NCI-H2227 (cell line): ENCODE measurements at regions not wholly inside any gene's neighbourhood (a gene's known extent, or its start where the extent isn't known, plus 50 kb on each side); places are given as distances from the start of the nearest gene placed in this dataset.

Experiments
- DNase-seq: peaks from one replicate; lab custom pipeline; 2025; ENCODE audit not compliant: unreplicated experiment; lab: John Stamatoyannopoulos, UW

- no peak for DNase-seq
Measured at GRCh38 chr12:90172524-90172923, 463.9 kb upstream of the ATP2B1 start.

- DNase-seq = no peak
Measured at GRCh38 chr12:90170740-90171139, 462.1 kb upstream of the ATP2B1 start.

GRCh38 chr12:90167518-90168208, 459.0 kb upstream of the ATP2B1 start:
- no peak for DNase-seq

- DNase-seq = no peak
Measured at GRCh38 chr12:90166671-90167070, 458.0 kb upstream of the ATP2B1 start.

GRCh38 chr12:90166012-90166411, 457.4 kb upstream of the ATP2B1 start:
- no peak for DNase-seq

GRCh38 chr12:90163975-90164374, 455.3 kb upstream of the ATP2B1 start:
- no peak for DNase-seq

- DNase-seq = no peak
Measured at GRCh38 chr12:90153827-90154226, 445.2 kb upstream of the ATP2B1 start.

- DNase-seq = no peak
Measured at GRCh38 chr12:90152897-90153624, 444.4 kb upstream of the ATP2B1 start.

GRCh38 chr12:90151491-90152015, 442.9 kb upstream of the ATP2B1 start:
- DNase-seq = no peak

- no peak for DNase-seq
Measured at GRCh38 chr12:90149453-90149852, 440.8 kb upstream of the ATP2B1 start.

GRCh38 chr12:90129366-90130030, 420.9 kb upstream of the ATP2B1 start:
- no peak for DNase-seq

- DNase-seq = no peak
Measured at GRCh38 chr12:90128526-90128925, 419.9 kb upstream of the ATP2B1 start.

GRCh38 chr12:90126125-90126524, 417.5 kb upstream of the ATP2B1 start:
- no peak for DNase-seq

- no peak for DNase-seq
Measured at GRCh38 chr12:90124914-90125313, 416.3 kb upstream of the ATP2B1 start.

- no peak for DNase-seq
Measured at GRCh38 chr12:90124289-90124688, 415.7 kb upstream of the ATP2B1 start.

GRCh38 chr12:90122681-90123080, 414.0 kb upstream of the ATP2B1 start:
- DNase-seq = no peak

GRCh38 chr12:90120627-90121026, 412.0 kb upstream of the ATP2B1 start:
- peak; percentile 28 for DNase-seq

GRCh38 chr12:90112666-90113065, 404.0 kb upstream of the ATP2B1 start:
- no peak for DNase-seq

- DNase-seq = no peak
Measured at GRCh38 chr12:90111791-90112580, 403.3 kb upstream of the ATP2B1 start.

GRCh38 chr12:90106568-90106967, 397.9 kb upstream of the ATP2B1 start:
- DNase-seq = no peak
